B cell (primary cell): ENCODE measurements at regions not wholly inside any gene's neighbourhood (a gene's known extent, or its start where the extent isn't known, plus 50 kb on each side); places are given as distances from the start of the nearest gene placed in this dataset.

Experiments used
- ATAC-seq: fragments of 200-7000 bp; cut with Tn5 transposase; one replicate; pipeline ENCODE4 v1.10.0; 2021; ENCODE audit warnings: low read depth, mild to moderate bottlenecking, moderate number of reproducible peaks, moderate library complexity
- CTCF ChIA-PET: fragments of 350-600 bp; sonication (Branson Sonifier 250); formaldehyde crosslinking; loops from one replicate; lab custom pipeline; 2021; ENCODE audit warnings: antibody characterized with exemption, inconsistent platforms; lab: Charles Lee
- POLR2A ChIA-PET: fragments of 350-600 bp; sonication (Branson Sonifier 250); formaldehyde crosslinking; loops from one replicate; lab custom pipeline; 2021; ENCODE audit warnings: antibody characterized with exemption; lab: Charles Lee
- DNase-seq: peaks from one replicate; pipeline ENCODE4 v3.0.0; 2013
- H2AFZ ChIP-seq: 2 replicates; pipeline ENCODE4 v1.6.1; 2012; ENCODE audit warnings: mild to moderate bottlenecking, low read depth, low read length; ENCODE audit not compliant: insufficient read depth, poor library complexity, severe bottlenecking
- H3K27ac ChIP-seq, 2 donors: 1 replicate in 1 of 2; 2 replicates in 1 of 2; pipeline ENCODE4 v1.5.1; 2012 to 2013; ENCODE audit warnings: low read length in 2 of 2, mild to moderate bottlenecking in 2 of 2, moderate library complexity in 1 of 2
- H3K27me3 ChIP-seq, 4 experiments: fragments of 200-600 bp in 1 of 4; sonication (generic) in 1 of 4; replicated peaks in 1 of 4; 1 replicate in 2 of 4; 2 replicates in 2 of 4; pipeline versions ENCODE4 v1.6.1 to v1.7.0; 2013 to 2016; ENCODE audit warnings: low read length in 3 of 4, mild to moderate bottlenecking in 2 of 4, mixed read lengths in 1 of 4, moderate library complexity in 1 of 4; ENCODE audit not compliant: insufficient read depth in 4 of 4, control insufficient read depth in 3 of 4; ENCODE audit errors: control extremely low read depth in 1 of 4
- H3K36me3 ChIP-seq, 2 experiments: replicated peaks in 1 of 2; 1 replicate in 1 of 2; 2 replicates in 1 of 2; pipeline versions ENCODE4 v1.6.1 to v1.7.1; 2013; ENCODE audit warnings: low read length in 1 of 2; ENCODE audit not compliant: insufficient read depth in 2 of 2, control insufficient read depth in 1 of 2; ENCODE audit errors: control extremely low read depth in 1 of 2, extremely low read depth in 1 of 2
- H3K4me1 ChIP-seq, 2 donors: fragments of 200-600 bp in 1 of 2; sonication (generic) in 1 of 2; 1 replicate in 1 of 2; 2 replicates in 1 of 2; pipeline versions ENCODE4 v1.5.1 to v1.6.1; 2013 to 2017; ENCODE audit warnings: low read length in 2 of 2; ENCODE audit not compliant: control insufficient read depth in 2 of 2, insufficient read depth in 2 of 2
- H3K4me2 ChIP-seq: replicated peaks from 2 replicates; pipeline ENCODE3; 2012; ENCODE audit warnings: mild to moderate bottlenecking, low read depth, low read length; ENCODE audit not compliant: poor library complexity, severe bottlenecking
- H3K4me3 ChIP-seq, 5 experiments: fragments of 200-600 bp in 1 of 5; sonication (generic) in 1 of 5; 1 replicate in 3 of 5; 2 replicates in 2 of 5; pipeline versions ENCODE4 v1.5.1 to v1.7.0; 2011 to 2016; ENCODE audit warnings: low read length in 4 of 5, mild to moderate bottlenecking in 4 of 5, low read depth in 2 of 5, control low read depth in 1 of 5, moderate library complexity in 1 of 5; ENCODE audit not compliant: insufficient read depth in 1 of 5; ENCODE audit errors: control extremely low read depth in 1 of 5, extremely low read depth in 1 of 5
- H3K79me2 ChIP-seq: fragments of 200-600 bp; sonication (generic); one replicate; pipeline ENCODE4 v1.6.0; 2016; ENCODE audit warnings: low read length; ENCODE audit not compliant: control insufficient read depth, insufficient read depth
- H3K9ac ChIP-seq: fragments of 200-600 bp; sonication (generic); 2 replicates; pipeline ENCODE4 v1.6.1; 2017; ENCODE audit warnings: mild to moderate bottlenecking, low read length, moderate library complexity
- H3K9me3 ChIP-seq, 3 donors: one replicate each; pipeline versions ENCODE4 v1.6.1 to v1.7.1; 2013; ENCODE audit warnings: low read length in 2 of 3; ENCODE audit not compliant: control insufficient read depth in 2 of 3, insufficient read depth in 1 of 3; ENCODE audit errors: control extremely low read depth in 1 of 3
- H4K20me1 ChIP-seq: 2 replicates; pipeline ENCODE4 v1.6.0; 2012; ENCODE audit warnings: mild to moderate bottlenecking, low read length; ENCODE audit not compliant: insufficient read depth, control insufficient read depth, poor library complexity, severe bottlenecking
- H3K27ac Mint-ChIP-seq: one replicate; pipeline ENCODE4 v1.8.0; 2021; ENCODE audit warnings: mixed read lengths
- H3K27me3 Mint-ChIP-seq: one replicate; pipeline ENCODE4 v1.8.0; 2021; ENCODE audit warnings: mixed read lengths
- H3K4me1 Mint-ChIP-seq: one replicate; pipeline ENCODE4 v1.8.0; 2021; ENCODE audit warnings: mixed read lengths
- H3K4me3 Mint-ChIP-seq: one replicate; pipeline ENCODE4 v1.8.0; 2021; ENCODE audit warnings: mixed read lengths
- H3K9me3 Mint-ChIP-seq: one replicate; pipeline ENCODE4 v1.8.0; 2022; ENCODE audit warnings: mixed read lengths; ENCODE audit not compliant: insufficient read depth
- EZH2 ChIP-seq: IDR thresholded peaks from 2 replicates; pipeline ENCODE4 v1.6.1; 2012; ENCODE audit warnings: borderline replicate concordance, low read depth, mild to moderate bottlenecking, moderate library complexity, low read length; ENCODE audit not compliant: insufficient read depth, poor library complexity, severe bottlenecking
- WGBS: methylation state at CpG from one replicate; pipeline ENCODE4 v1.1.5; 2013; ENCODE audit warnings: missing lambda C conversion rate; ENCODE audit not compliant: insufficient coverage; 5-methylcytosine and 5-hydroxymethylcytosine counted together
- intact Hi-C: fragments of 100-400 bp; cut with micrococcal nuclease; formaldehyde crosslinking; loops from one replicate; pipeline ENCODE4 v1.10.0; 2022
- TF ChIP-seq, protein P1 (sequence below): fragments of 200-600 bp; IDR thresholded peaks from one replicate; pipeline ENCODE4 v1.8.0; 2022; ENCODE audit warnings: antibody characterized with exemption, mild to moderate bottlenecking

DNA sequence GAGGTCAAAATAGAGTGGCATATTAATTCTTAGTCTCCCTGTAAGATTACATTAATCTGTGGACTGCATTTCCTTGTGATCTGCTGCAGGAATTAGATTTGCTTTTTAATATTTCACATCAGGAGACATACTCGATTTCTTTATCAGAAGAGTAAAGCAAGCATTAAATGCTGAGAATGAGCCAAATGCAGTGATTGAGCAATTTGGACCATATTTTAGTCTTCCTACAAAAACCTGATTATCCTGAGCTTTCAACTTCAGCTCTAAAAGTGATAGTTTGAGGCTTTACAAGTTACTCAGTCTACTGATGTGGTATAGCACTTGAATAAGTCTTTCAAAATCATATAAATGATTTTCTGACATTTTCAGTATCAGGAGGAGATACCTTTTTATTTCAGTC is 774.3 kb upstream of the RAB6C start:
- no peak overlapping the region for H2AFZ ChIP-seq
- H3K9ac ChIP-seq: no peak overlapping the region
- H3K36me3 ChIP-seq: no peaks in the 10 kb centered on the region
- DNase-seq (no peak), ATAC-seq (no peak)
- no peaks in the 10 kb centered on the region for H3K79me2 ChIP-seq
- Mint-ChIP-seq H3K4me3 (no peak overlapping the region), H3K4me1 (no peaks in the 10 kb centered on the region), H3K27ac (no peak overlapping the region), H3K9me3 (no peaks in the 10 kb centered on the region), H3K27me3 (peaks cover 5% of the 10 kb centered on the region)
- H3K9me3 ChIP-seq: no peaks in the 10 kb centered on the region
- no CpG with 5 or more reads among the region's 1 CpG for WGBS
- TF ChIP-seq EZH2: no peak
- TF ChIP-seq, protein P1, sequence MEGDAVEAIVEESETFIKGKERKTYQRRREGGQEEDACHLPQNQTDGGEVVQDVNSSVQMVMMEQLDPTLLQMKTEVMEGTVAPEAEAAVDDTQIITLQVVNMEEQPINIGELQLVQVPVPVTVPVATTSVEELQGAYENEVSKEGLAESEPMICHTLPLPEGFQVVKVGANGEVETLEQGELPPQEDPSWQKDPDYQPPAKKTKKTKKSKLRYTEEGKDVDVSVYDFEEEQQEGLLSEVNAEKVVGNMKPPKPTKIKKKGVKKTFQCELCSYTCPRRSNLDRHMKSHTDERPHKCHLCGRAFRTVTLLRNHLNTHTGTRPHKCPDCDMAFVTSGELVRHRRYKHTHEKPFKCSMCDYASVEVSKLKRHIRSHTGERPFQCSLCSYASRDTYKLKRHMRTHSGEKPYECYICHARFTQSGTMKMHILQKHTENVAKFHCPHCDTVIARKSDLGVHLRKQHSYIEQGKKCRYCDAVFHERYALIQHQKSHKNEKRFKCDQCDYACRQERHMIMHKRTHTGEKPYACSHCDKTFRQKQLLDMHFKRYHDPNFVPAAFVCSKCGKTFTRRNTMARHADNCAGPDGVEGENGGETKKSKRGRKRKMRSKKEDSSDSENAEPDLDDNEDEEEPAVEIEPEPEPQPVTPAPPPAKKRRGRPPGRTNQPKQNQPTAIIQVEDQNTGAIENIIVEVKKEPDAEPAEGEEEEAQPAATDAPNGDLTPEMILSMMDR: no peak
- H4K20me1 ChIP-seq: no peaks in the 10 kb centered on the region
- intact Hi-C loops: no loop called here
- ChIA-PET CTCF (no interaction called here), POLR2A (no interaction called here)
- H3K27ac ChIP-seq: no peak overlapping the region
- no peak overlapping the region for H3K4me3 ChIP-seq
- H3K4me1 ChIP-seq: no peaks in the 10 kb centered on the region
- peaks cover 0 to 7% (median 0%) of the 10 kb centered on the region in 4 experiments for H3K27me3 ChIP-seq
- H3K4me2 ChIP-seq: no peak overlapping the region

DNA sequence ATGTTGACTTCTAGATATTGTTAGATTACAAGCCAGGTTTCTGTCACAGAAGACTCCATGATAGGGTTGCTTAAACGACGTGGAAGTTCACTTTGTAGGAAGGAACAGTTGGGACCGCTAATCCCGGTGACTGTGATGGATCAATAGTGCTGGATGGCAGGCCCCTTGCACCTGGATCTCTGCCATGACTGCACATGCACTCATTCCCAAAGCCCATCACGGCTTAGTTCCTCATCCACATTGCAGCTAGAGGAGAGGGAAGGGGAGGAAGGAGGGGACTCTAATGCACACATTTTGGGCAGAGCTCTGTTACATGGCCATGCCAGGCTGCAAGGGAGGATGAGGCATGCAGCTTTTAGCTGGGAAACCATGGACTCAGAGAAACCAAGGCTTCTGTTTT is 773.7 kb upstream of the RAB6C start:
- peaks cover 5% of the 10 kb centered on the region for H3K27me3 Mint-ChIP-seq
- Histone ChIP-seq H3K79me2 (no peaks in the 10 kb centered on the region), H3K9ac (no peak overlapping the region), H2AFZ (no peak overlapping the region), H4K20me1 (no peaks in the 10 kb centered on the region), H3K4me3 (no peak overlapping the region), H3K36me3 (no peaks in the 10 kb centered on the region), H3K4me2 (no peak overlapping the region), H3K27ac (no peak overlapping the region), H3K27me3 (peaks cover 0 to 7% (median 0%) of the 10 kb centered on the region in 4 experiments), H3K4me1 (no peaks in the 10 kb centered on the region), H3K9me3 (no peaks in the 10 kb centered on the region)
- ATAC-seq (no peak), DNase-seq (no peak)
- no peaks in the 10 kb centered on the region for H3K4me1 Mint-ChIP-seq
- intact Hi-C loops: no loop called here
- ChIA-PET POLR2A (no interaction called here), CTCF (no interaction called here)
- WGBS: 100% methylated on average over 2 of the region's 5 CpGs
- no peak overlapping the region for H3K4me3 Mint-ChIP-seq
- TF ChIP-seq, protein P1: no peak
- TF ChIP-seq EZH2: no peak
- no peaks in the 10 kb centered on the region for H3K9me3 Mint-ChIP-seq
- H3K27ac Mint-ChIP-seq: no peak overlapping the region
